ENCODE measurements at regions not wholly inside any gene's neighbourhood (a gene's known extent, or its start where the extent isn't known, plus 50 kb on each side); places are given as distances from the start of the nearest gene placed in this dataset.
A peak's percentile ranks its signal among the peaks of the same experiment; 100 is the strongest.
"Not testable (repeated sequence)": the region's sequence is repeated elsewhere in the genome, so short reads cannot be mapped to it uniquely, and the experiment has no call there.

- DNase-seq (ENCODE audit: low spot score) = no peak
These were observed 119.7 kb downstream of the MACROH2A1 start for GRCh38 chr5:135279328-135279727.

DNA sequence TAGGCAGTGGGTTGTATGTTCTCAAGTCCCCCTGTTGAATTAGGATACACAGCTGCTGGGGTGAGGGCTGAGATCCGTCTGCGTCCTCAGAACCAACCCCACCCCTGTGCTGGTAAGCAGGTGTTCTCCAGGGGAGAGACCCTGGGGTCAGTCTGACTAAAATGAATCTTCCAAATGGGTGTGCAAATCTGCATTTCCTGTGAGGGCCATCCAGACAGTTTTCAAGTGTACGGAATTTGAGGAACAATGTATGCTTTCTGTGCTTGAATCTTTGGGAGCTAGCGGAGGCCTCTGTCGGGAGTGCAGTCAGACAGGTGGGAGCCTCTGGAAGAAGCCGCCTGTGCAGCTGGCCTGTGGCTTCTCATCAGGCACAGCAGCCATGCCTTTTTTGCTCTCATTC is 122.9 kb downstream of the MACROH2A1 start:
- DNase-seq (ENCODE audit: low spot score) = no peak

GRCh38 chr5:135273212-135273611 is 125.8 kb downstream of the MACROH2A1 start:
- DNase-seq (ENCODE audit: low spot score) = no peak

DNA sequence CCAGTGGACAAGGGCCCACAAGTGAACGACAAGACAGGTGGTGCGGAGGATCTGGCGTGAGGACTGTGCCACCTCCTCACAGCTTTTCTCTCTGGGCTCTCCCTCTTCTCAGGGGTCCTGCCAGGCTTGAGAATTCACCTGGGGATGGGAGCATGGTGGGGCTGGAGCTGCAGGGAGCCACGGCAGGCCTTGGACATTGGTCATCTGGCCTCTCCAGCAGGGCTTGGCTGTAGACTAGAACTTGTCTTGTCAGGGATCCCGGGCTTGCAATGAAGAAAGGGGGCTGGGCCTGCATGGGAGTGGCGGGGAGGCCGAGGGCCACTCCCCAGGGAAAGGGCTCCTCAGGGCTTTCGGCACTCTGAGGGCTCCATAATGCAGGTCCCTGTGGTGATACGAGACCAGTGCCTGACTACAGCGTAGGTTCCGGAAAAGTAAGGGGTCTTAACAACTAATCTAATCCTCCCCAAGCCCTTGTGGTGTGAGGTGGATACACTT is 126.7 kb downstream of the MACROH2A1 start:
- DNase-seq (ENCODE audit: low spot score) = no peak

DNA sequence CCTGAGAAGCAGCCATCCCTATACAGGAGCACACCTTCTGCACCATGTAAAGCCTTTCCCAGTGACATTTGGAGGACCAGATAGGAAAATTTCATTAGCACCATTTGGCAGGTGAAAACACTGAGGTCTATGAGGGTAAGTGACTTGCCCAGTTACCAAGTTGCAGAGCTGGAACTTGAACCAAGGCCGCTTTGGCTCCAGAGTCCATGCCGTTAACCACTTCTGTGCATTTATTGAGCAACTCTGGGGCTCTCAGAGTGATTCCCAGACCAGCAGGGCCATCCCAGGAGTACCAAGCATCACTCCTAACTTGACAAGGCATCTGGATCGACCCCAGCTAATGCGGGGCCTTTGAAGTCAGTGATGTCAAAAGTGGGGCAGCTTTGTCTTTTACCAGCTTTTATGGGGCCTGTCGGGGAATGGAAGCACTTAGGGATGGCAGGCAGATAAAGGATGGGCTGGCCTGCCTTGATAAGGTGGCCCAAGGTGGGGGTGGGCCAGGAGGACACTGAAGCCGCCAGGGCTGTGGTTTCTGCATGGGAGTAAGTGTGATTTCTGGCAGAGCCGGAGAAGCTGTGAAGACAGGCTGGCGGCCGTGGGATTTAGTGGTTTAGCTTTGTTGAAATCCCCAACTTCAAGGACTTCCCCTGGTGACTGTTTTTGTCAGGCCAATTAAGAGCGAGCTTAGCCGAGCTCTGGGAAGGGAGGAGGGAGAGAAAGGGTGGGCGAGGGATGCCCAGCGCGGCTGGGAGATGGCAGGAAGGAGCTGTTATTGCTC is 127.3 kb downstream of the MACROH2A1 start:
- peak; percentile 45 for DNase-seq (ENCODE audit: low spot score)

- DNase-seq (ENCODE audit: low spot score) = peak; percentile 85
These were observed 129.1 kb downstream of the MACROH2A1 start for GRCh38 chr5:135269931-135270421.

DNA sequence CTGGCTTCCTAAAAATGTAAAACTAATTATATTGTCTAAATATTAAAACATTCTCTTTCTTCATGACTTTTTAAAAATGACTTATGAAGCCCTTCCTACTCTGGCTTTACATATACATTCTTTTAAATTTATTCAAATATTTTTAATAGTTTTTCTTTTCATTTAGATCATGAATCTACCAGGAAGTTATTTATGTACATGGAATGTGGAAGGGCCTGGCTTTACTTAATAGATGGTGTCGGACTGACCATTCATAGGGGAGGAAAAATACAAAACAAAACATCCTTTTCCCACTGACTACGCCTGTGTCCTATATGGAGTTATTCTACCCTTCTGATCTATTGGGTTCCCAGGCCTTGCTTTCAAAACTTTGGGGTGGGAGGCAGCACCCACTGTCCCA is 129.8 kb downstream of the MACROH2A1 start:
- peak; percentile 44 for DNase-seq (ENCODE audit: low spot score)

DNA sequence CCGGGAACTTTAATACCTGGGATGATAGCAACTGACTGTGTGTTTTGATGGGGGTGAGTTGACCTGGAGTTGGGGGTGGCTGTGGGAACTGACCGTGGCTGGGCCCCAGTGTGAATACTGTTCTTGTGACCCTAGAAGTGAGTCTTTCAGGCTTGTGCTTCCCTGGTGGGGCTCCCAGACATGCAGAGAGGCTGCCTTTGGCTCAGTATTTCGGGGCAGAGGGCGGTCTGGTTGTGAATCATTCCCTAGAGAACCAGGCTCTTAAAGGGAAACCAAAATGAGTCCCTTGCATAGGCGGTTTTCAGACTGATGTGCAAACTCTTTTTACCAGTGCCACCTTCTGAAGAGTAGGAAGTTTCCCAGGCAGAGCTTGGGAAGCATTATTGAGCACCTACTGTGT is 132.1 kb downstream of the MACROH2A1 start:
- DNase-seq (ENCODE audit: low spot score) = no peak

- no peak for DNase-seq (ENCODE audit: low spot score)
These were observed 132.8 kb downstream of the MACROH2A1 start for GRCh38 chr5:135266303-135266635.

DNA sequence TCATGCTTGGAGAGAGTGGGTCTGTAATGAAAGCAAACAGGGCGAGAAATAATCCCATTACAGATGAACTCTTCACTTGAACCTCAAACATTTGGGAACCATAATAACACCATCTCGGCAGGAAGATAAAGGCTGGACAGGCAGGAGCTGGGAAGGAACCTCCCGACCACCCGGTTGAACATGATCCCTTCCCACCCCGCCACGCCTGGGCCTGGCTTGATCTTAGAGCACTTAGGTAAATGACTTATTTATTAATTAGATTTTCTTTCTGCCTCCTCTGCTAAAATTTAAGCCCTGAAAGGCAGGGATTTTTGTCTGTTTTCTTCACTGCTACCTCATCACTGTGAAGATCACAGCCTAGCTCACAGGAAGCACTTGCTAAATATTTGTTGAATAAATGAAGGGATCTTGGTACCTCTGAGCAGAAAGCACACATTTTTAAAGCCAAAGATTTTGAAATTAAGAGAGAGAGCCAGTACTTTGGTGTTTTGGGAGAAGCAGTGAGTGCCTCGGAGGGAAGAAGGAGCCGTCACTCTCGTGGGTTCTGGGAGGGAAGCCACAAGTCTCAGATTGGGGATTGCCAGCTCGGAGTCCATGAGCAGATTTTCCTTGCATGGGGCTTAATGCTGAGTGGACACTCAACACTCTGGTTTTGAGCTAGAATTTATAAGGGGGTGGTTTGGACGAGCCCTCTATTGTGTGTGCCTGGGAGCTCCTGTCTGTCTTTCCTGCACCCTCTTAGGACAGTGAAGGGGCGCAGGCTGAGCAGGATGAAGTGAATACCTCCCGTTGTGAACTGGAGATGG is 133.3 kb downstream of the MACROH2A1 start:
- DNase-seq (ENCODE audit: low spot score) = no peak

DNA sequence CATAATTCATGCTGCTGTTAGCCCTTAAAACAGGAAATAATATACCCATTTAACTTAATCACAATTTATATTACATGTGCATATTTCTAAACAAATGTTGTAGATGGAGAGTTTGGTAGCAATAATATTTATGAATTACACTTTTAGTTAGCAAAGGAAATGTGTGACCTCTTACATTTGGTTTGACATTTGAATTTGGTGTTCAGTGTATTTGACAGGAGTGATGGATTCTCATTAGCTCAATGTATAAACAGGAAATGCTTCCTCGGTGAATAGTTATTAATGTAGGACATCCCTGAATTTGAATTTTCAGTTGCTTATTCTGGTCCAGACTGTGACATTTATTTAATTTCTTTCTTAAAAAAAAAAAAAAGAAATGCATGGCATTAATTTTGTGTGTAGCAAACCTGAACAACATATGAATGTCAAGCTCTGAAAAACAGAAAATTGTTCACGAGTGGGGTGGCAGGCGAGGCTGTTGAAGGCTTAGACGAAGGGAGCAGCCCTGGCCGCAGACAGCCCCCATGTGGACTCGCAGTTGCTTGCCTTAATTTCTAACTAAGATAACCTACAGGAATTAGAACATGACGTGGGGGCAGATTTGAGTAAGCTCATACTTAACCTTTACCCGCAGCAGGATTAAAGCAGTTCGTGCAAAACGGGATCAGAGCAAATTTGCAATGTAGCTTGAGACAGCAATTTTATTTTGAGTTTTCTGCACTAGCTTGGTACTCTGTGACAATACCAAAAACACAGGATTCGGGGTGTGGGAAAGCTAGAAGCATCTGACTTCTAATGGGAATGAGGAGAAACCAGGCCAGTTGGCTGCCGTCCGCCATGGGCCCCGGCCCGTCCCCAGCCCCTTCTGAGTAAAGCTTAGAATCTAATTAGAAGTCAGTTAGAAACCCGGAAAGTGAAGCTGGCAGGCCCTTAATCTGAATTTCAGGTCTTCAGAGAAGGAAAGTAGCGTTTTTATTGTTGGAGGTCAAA is 134.3 kb downstream of the MACROH2A1 start:
- no peak for DNase-seq (ENCODE audit: low spot score)

- no peak for DNase-seq (ENCODE audit: low spot score)
These were observed 135.9 kb downstream of the MACROH2A1 start for GRCh38 chr5:135263022-135263668.

GRCh38 chr5:135262364-135262763 is 136.7 kb downstream of the MACROH2A1 start:
- no peak for DNase-seq (ENCODE audit: low spot score)

DNA sequence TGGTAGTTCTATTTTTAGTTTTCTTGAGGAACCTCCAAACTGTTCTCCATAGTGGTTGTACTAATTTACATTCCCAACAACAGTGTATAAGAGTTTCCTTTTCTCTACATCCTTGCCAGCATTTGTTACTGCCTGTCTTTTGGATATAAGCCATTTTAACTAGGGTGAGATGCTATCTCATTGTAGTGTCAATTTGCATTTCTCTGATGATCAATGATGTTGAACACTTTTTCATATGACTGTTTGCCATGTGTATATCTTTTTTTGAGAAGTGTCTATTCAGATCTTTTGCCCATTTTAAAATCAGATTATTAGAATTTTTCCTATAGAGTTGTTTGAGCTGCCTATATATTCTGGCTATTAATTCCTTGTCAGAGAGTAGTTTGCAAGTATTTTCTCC is 138.9 kb downstream of the MACROH2A1 start:
- DNase-seq (ENCODE audit: low spot score) = not testable (repeated sequence)

DNA sequence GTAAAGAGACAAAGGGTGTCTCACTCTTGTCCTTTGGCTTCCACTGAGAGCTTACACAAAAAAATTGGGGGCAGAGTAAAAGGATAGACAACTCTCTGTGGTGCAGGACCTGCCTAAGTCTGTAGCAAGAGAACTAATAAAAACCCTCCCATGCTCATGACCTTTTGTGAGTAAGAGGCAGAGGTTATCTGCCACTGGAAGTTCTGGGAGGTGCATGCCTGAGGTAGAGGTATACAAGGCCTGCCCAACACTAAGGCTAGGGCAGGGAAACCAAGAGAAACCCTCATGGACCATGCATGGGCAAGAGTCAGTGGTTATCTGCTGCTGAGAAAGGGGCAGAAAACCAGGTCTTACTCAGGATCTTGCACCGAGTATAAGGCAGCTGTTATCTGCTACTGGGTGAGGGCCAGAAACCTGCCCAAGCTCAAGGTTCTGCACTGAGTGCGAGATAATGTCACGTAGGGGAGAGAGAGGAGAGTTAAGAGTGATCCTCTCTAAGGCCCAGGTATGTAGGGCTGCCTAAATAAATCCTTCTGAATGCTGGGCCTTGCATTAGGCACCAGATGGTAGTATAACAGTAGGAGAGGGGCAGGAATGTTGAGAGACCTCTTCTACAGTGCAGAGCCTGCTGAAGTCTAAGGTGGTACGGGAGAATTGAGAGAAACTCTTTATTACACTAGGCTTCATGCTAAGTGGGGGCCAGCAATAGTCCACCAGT is 143.4 kb downstream of the MACROH2A1 start:
- no peak for DNase-seq (ENCODE audit: low spot score)

GRCh38 chr5:135254183-135254582 is 144.8 kb downstream of the MACROH2A1 start:
- no peak for DNase-seq (ENCODE audit: low spot score)

- DNase-seq (ENCODE audit: low spot score) = no peak
These were observed 145.3 kb downstream of the MACROH2A1 start for GRCh38 chr5:135253601-135254178.

- DNase-seq (ENCODE audit: low spot score) = no peak
These were observed 147.9 kb downstream of the MACROH2A1 start for GRCh38 chr5:135251093-135251492.

GRCh38 chr5:135250671-135251070 is 148.4 kb downstream of the MACROH2A1 start:
- no peak for DNase-seq (ENCODE audit: low spot score)

DNA sequence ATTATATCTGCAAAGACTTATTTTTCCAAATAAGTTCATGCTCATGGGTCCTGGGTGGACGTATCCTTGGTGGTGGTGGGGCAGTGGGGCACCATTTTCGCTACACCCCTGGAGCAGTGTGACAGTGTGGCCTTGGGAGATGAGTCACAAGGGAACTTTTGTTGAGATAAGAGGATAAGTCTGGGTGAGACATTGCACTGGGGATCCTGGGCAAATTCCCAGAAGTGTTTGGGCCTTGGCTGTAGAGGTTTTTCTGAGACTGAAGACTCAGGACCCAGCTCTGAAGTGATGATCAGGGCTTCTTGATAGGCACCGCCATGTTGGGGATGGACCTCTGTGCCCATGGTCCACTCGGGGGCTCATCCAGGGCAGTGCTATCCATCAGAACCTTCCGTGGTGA is 149.4 kb downstream of the MACROH2A1 start:
- no peak for DNase-seq (ENCODE audit: low spot score)

Measured in GM03348 (cell line).